ENCODE measurements at regions not wholly inside any gene's neighbourhood (a gene's known extent, or its start where the extent isn't known, plus 50 kb on each side); places are given as distances from the start of the nearest gene placed in this dataset.
"Not testable (repeated sequence)": the region's sequence is repeated elsewhere in the genome, so short reads cannot be mapped to it uniquely, and the experiment has no call there.

GRCh38 chr6:82786248-82786647, 279.4 kb downstream of the UBE3D start:
- TF ChIP-seq CTCF (IDR thresholded peaks at IDR 0.05; ENCODE audit: low read length, missing control alignments), result no peak
- DNase-seq (ENCODE audit: low read depth), result no peak

GRCh38 chr6:82795940-82796339, 269.7 kb downstream of the UBE3D start:
- TF ChIP-seq CTCF (IDR thresholded peaks at IDR 0.05; ENCODE audit: low read length, missing control alignments), result no peak
- no peak for DNase-seq (ENCODE audit: low read depth)
- H3K4me3 ChIP-seq (replicated peaks; ENCODE audit: low read depth, low read length), result no peak overlapping the region

More at GRCh38 chr6:82786248-82786647, 279.4 kb downstream of the UBE3D start:
- no peak overlapping the region for H3K4me3 ChIP-seq (replicated peaks; ENCODE audit: low read depth, low read length)

GRCh38 chr6:82801083-82801482, 264.6 kb downstream of the UBE3D start:
- no peak for DNase-seq (ENCODE audit: low read depth)
- no peak for TF ChIP-seq CTCF (IDR thresholded peaks at IDR 0.05; ENCODE audit: low read length, missing control alignments)
- H3K4me3 ChIP-seq (replicated peaks; ENCODE audit: low read depth, low read length), result no peak overlapping the region

GRCh38 chr6:82816243-82816642, 249.4 kb downstream of the UBE3D start:
- H3K4me3 ChIP-seq (replicated peaks; ENCODE audit: low read depth, low read length); DNase-seq (ENCODE audit: low read depth): not testable (repeated sequence)

GRCh38 chr6:82818727-82819126, 246.9 kb downstream of the UBE3D start:
- DNase-seq (ENCODE audit: low read depth), result peak; percentile 49
- H3K4me3 ChIP-seq (replicated peaks; ENCODE audit: low read depth, low read length), result no peak overlapping the region
- TF ChIP-seq CTCF (IDR thresholded peaks at IDR 0.05; ENCODE audit: low read length, missing control alignments), result no peak

- TF ChIP-seq CTCF (IDR thresholded peaks at IDR 0.05; ENCODE audit: low read length, missing control alignments), result no peak
- no peak overlapping the region for H3K4me3 ChIP-seq (replicated peaks; ENCODE audit: low read depth, low read length)
- DNase-seq (ENCODE audit: low read depth), result no peak
Observed at GRCh38 chr6:82823361-82823760, 242.3 kb downstream of the UBE3D start.

GRCh38 chr6:82832811-82833210, 232.8 kb downstream of the UBE3D start:
- TF ChIP-seq CTCF (IDR thresholded peaks at IDR 0.05; ENCODE audit: low read length, missing control alignments), result no peak
- DNase-seq (ENCODE audit: low read depth), result no peak
- no peak overlapping the region for H3K4me3 ChIP-seq (replicated peaks; ENCODE audit: low read depth, low read length)

GRCh38 chr6:82833481-82833880, 232.2 kb downstream of the UBE3D start:
- no peak overlapping the region for H3K4me3 ChIP-seq (replicated peaks; ENCODE audit: low read depth, low read length)
- no peak for TF ChIP-seq CTCF (IDR thresholded peaks at IDR 0.05; ENCODE audit: low read length, missing control alignments)
- DNase-seq (ENCODE audit: low read depth), result no peak
